NCI-H1105 (cell line): ENCODE measurements at regions not wholly inside any gene's neighbourhood (a gene's known extent, or its start where the extent isn't known, plus 50 kb on each side); places are given as distances from the start of the nearest gene placed in this dataset.
"Not testable (repeated sequence)": the region's sequence is repeated elsewhere in the genome, so short reads cannot be mapped to it uniquely, and the experiment has no call there.

Experiments used
- DNase-seq: peaks from one replicate; lab custom pipeline; 2025; lab: John Stamatoyannopoulos, UW

DNA sequence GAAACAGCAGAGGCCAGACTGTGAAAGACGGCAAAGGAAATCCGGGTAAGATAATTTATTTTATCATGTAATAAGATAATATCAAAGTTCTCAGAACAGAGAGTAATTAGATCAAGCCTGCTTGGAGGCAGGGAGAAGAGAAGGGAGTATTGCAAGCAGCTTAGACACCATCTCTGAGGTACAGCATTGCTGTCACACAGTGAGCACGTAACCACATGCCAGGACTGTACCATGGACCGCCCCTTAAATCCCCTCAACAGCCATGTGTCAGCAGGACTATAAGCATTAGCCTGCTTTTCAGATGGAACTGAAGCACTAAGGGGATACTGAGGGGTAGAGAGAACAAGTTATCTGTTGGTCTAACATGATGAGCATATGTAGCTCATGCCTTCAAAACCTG, 141.5 kb downstream of the C6orf118 start:
- no peak for DNase-seq

DNA sequence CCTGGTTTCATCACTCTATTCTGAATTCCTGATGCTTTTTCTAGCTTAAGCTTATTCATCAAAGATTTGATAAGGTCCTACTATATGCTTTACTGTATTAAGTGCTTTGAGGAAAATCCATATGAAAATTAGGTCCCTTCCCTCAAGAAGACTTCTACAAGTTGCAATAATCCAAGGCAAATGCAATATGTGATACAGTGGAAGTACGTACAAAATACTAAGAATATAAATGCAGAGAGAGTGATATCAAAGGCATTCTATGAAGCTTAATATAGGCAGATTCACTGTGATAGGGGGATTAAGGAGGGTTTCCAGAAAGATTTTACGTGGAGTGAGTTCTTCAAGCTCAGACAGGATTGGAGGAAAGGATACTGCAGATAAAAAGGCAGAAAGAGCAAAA, 142.1 kb downstream of the C6orf118 start:
- DNase-seq, result no peak

DNA sequence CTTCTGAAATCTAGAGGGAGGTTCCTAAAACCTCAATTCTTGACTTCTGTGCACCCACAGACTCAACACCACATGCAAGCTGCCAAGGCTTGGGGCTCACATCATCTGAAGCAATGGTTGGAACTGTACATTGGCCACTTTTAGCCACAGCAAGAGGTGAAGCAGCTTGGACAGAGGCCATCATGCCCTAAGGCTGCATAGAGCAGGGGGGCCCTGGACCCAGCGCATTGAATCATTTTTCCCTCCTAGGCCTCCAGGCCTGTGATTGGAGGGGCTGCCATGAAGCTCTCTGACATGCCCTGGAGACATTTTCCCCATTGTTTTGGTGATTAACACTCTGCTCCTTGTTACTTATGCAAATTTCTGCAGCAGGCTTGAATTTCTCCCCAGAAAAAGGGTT, 145.9 kb downstream of the C6orf118 start:
- no peak for DNase-seq

- DNase-seq, result no peak
Observed at GRCh38 chr6:165159460-165159859, 149.9 kb downstream of the C6orf118 start.

GRCh38 chr6:165146456-165146855, 162.9 kb downstream of the C6orf118 start:
- no peak for DNase-seq

- no peak for DNase-seq
Observed at GRCh38 chr6:165135889-165136288, 173.5 kb downstream of the C6orf118 start.

DNA sequence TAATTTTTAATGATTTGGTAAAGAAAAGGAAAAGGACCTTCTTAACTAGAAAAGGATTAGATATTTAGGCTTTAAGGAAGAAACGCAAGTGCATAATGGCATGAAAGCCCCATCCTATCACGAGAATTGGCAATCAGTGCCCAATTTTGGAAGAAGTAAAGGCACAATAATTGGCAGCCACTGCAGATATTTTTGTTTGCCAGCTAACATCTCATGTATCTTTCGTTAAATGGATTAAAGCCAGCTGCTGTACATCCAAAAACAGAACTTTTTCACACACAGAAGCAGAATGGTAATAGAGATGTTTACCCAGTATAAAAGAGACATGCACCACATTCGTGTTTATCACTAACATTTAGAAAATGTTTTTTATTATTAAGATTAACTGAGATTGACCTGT, 180.3 kb downstream of the C6orf118 start:
- DNase-seq, result no peak

DNA sequence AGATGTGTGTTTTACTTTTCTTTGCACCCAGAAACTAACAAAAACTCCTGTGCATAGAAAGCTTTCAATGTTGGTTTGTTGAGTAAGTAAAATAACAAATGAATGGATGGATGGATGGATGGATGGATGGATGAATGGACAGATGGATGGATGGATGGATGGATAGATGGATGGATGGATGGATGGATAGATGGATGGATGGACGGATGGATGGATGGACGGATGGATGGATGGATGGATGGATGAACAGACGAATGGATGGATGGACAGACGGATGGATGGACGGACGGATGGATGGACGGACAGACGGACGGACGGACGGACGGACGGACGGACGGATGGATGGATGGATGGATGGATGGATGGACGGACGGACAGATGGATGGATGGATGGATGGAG, 181.7 kb downstream of the C6orf118 start:
- DNase-seq, result not testable (repeated sequence)

GRCh38 chr6:165124681-165125080, 184.7 kb downstream of the C6orf118 start:
- DNase-seq, result not testable (repeated sequence)

DNA sequence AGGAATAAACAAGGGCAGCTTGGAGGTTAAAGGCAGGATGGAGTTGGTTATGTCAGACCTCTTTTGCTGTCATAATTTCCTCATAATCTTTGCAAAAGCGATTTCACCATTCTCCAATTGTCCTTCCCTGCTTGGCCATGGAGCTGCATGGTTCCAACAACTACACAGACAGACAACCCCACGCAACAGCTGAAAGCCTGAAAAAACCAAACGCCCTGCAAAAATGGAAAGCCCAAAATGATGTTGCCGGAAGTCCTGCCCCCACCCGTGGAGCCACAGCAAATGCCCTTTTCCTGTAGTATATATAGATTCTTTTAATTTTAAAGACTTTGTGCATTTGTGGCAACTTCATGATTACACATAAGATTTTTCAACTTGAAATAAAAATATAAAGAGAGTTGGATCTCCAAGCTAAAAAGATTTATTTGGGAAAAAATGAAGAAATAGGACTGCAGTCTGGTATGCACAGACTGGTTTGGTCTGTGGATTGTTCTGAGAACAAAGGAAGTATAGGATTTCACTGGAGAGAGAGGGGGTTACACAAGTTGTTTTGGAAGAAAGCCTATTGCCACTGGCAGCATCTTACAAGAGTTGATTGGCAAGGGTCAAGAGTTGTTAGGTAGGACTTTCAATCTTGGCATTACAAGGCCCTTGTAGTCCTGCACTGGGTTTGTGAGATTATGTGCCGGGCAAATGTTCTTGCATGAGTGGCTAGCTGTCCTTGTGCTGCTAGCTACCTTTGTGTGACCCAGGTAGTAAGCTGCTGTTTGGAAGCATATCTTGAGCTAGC, 190.0 kb downstream of the C6orf118 start:
- DNase-seq, result no peak

- DNase-seq, result no peak
Observed at GRCh38 chr6:165118736-165119135, 190.7 kb downstream of the C6orf118 start.

GRCh38 chr6:165117806-165118205, 191.6 kb downstream of the C6orf118 start:
- no peak for DNase-seq

DNA sequence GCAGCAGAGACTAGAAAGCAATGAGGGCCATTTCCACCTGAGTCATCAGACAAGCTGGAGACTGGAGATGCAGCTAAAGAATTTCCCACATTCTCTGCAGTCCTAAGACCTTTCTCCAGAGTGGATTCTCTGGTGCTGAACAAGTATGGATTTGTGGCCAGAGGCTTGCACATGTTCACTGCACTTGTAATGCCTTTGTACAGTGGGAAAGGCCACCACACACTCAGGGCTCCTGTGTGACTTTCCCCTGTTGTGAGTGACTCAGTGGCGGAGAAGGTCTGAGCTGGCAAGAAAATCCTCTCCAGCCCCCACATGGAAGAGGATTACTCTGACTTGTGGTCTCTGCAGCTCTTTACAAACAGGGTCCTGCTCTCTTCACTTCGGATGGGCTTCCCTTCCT, 192.3 kb downstream of the C6orf118 start:
- no peak for DNase-seq

DNA sequence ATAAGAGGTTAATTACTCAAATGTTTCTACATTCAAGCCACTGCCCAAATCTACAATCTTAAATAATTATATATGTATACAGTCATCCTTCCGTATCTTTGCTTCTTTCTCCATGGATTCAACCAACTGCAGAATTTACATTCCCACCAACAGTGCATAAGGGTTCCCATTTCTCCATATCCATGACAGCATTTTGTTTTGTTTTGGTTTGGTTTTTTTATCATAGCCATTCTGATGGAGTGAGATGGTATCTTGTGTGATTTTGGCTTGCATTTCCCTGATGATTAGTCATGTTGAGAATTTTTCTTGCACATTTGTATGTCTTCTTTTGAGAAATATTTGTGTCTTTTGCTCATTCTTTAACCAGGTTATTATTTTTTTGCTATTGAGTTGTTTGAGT, 198.5 kb downstream of the C6orf118 start:
- no peak for DNase-seq

- DNase-seq, result no peak
Observed at GRCh38 chr6:165109011-165109410, 200.4 kb downstream of the C6orf118 start.

DNA sequence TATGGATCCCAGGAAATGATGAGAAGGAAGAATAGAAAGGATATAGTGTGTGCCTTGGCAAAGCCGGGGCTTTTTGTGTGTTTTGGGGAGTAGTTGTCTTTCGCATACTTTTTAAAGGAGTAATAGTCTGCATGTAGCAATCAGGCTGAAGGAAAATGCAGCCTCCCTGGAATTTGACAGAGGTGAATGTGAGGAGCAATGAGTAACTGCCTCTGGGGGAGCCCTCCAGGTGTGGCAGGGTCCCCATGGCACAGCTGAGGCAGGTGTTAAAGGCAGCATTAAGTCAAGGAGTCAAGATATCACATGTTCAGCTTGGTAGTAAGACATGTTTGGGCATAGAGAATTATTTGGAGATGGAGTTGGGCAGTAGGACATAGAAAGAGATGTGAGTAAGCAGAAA, 203.1 kb downstream of the C6orf118 start:
- DNase-seq, result no peak

DNA sequence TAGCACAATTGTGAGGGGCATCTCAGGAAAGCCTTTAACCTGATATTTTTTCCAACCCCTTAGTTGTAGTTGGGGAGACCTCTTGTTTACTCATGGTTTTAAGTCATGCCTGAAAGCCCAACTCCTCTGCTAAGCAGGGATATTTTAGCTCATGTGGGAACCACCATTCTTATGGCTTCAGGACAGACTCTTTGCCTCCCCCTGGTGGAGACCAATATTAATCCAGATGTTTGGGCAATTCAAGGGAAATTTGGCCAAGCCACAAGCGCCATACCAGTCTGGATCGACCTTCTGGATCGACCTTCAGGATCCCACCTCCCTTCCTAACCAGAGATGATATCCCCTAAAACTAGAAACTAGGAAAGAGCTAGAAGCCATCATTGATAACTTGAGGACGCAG, 211.2 kb downstream of the C6orf118 start:
- no peak for DNase-seq

DNA sequence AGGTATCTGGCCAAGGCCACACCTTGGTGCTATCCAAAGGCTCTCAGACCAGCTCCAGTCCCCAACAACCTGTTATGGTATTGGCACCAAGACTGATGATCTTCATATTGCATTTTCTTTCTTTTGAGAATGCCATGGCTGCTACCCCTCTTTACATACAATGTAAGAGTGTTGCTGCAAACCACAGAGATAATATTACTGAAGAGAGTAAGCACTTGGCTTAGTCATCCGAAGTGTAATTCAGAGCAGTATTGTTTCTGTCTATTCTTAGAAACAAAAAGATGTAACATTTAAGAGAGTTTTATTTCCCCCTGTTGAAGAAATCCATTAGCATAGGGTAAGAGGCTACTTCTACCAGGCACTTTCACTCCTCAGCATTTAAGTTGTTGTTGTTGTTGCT, 212.5 kb downstream of the C6orf118 start:
- no peak for DNase-seq

DNA sequence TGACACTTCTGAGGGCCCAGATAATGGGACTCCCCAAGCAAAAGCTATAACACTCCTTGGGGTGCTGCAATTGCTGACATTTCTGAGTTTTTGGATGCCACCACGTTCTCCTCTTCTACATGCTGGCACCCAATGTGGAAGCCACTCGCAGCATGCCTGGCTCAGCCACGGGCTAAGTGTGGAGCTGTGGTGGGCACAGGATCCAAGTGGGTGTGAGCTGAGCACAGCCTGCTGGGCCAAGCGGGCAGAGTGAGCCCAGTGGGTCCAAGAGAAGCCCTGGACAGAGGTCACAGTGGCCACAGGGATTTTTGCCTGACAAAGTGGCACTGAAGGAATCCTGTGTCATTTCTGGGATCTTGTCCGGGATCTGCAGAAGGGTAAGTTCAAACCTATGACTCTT, 213.2 kb downstream of the C6orf118 start:
- no peak for DNase-seq

- no peak for DNase-seq
Observed at GRCh38 chr6:165092881-165093595, 216.4 kb downstream of the C6orf118 start.

DNA sequence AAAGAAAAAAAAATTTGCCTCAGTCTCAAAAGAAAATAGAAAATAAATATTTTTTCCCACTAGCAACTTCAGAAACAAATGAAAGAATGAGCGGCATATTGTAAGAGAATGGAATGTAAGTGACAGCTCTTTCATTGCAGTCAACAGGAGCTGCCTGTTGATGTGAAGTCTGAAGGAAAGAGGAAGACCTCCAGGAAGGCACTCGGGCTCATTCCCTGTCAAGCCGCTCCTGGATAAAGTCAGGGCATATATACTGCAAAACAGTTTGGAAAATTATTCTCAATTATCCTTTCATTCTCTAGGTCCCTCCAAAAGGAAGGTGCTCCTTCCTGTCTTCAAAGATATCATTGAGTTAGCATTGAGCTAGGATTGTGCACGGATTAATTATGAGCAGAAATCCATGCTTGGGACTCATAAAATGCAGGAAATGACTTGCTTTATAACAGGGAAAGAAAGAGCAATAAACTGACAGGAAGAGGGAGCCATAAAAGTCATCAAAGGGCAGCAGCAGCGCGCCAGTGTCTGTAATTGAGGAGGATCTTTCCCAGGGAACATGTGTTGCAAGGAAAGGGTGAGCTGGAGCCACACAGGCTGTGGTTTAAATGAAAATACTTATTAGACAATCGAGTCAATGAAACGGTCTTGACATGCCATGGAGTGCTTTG, 218.2 kb downstream of the C6orf118 start:
- no peak for DNase-seq

GRCh38 chr6:165090242-165090641, 219.2 kb downstream of the C6orf118 start:
- no peak for DNase-seq

DNA sequence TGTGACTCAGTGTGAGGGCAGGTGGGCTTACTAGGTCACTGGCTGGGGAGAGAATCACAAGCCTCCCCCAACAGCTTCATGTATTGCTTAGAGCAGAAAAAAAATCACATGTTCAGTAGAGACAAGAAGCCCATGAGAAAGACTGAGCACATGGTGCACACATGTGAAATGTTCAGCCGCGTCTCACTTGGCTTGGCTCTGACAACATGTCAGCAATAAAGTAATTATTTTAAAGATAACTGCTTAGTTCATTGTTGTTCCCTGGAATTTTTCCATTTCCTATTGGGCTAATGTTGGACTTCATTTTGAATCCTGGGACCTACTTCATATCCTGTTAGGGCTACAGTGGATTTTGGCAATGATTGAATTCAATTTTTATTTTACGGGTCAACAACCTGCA, 222.6 kb downstream of the C6orf118 start:
- no peak for DNase-seq
